Stimulated activated naive CD8-positive, alpha-beta T cell treated with anti-CD3 and anti-CD28 coated beads, Interleukin-15, amount 100 ng/mL, for 72 hours (primary cell): ENCODE measurements at regions not wholly inside any gene's neighbourhood (a gene's known extent, or its start where the extent isn't known, plus 50 kb on each side); places are given as distances from the start of the nearest gene placed in this dataset.

ENCODE experiments used
- ATAC-seq: fragments of 150-1000 bp; cut with Tn5 transposase; 2 replicates; pipeline ENCODE4 v1.10.0; 2021; ENCODE audit warnings: mild to moderate bottlenecking, moderate library complexity
- DNase-seq, 2 donors: peaks; one replicate each; pipeline ENCODE4 v3.0.0; 2021 to 2022
- H3K27ac Mint-ChIP-seq, 2 donors: one replicate each; pipeline ENCODE4 v1.8.0; 2022; ENCODE audit warnings: mild to moderate bottlenecking in 2 of 2, mixed read lengths in 2 of 2, moderate library complexity in 2 of 2
- H3K27me3 Mint-ChIP-seq: one replicate; pipeline ENCODE4 v1.8.0; 2022; ENCODE audit warnings: mixed read lengths
- H3K4me1 Mint-ChIP-seq: one replicate; pipeline ENCODE4 v1.8.0; 2022; ENCODE audit warnings: mild to moderate bottlenecking, mixed read lengths
- H3K4me3 Mint-ChIP-seq, 2 donors: one replicate each; pipeline ENCODE4 v1.8.0; 2022; ENCODE audit warnings: mild to moderate bottlenecking in 2 of 2, mixed read lengths in 2 of 2, moderate library complexity in 1 of 2
- H3K9me3 Mint-ChIP-seq, 2 donors: one replicate each; pipeline ENCODE4 v1.8.0; 2022; ENCODE audit warnings: mixed read lengths in 2 of 2

DNA sequence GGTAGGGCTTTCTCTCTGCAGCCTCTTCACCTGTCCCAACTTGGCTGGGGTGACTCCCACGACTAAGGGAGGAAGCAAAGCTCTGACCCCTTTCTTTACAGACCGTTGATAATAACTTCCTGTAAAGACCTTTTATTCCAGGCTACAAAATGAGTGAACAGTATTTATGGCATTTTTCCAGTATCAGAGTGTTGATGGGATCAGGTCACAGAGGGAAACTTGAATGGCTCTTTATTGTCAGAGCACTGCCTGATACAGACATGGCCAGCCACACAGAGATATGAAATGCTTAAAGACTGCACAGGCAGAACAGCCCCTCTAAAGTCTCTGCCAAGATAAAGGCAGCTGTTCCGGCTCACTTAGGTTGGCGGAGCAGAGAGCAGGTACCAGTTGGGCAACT lies 1033.9 kb upstream of the NR2F2 start:
- H3K27ac Mint-ChIP-seq, result no peak overlapping the region
- peaks cover 6% of the 10 kb centered on the region for H3K4me1 Mint-ChIP-seq
- H3K9me3 Mint-ChIP-seq, result peaks cover 0 to 3% of the 10 kb centered on the region in 2 donors
- no peak for DNase-seq
- no peak for ATAC-seq
- H3K4me3 Mint-ChIP-seq, result no peak overlapping the region
- H3K27me3 Mint-ChIP-seq, result peaks cover 65% of the 10 kb centered on the region

GRCh38 chr15:95298729-95299128 lies 1031.8 kb upstream of the NR2F2 start:
- Mint-ChIP-seq H3K9me3 (peaks cover 0 to 4% of the 10 kb centered on the region in 2 donors), H3K27me3 (peaks cover 57% of the 10 kb centered on the region), H3K4me1 (peaks cover 6% of the 10 kb centered on the region), H3K27ac (no peak overlapping the region), H3K4me3 (no peak overlapping the region)
- ATAC-seq (no peak), DNase-seq (no peak)

GRCh38 chr15:95300958-95301357 lies 1029.5 kb upstream of the NR2F2 start:
- peaks cover 0 to 4% of the 10 kb centered on the region in 2 donors for H3K9me3 Mint-ChIP-seq
- no peak overlapping the region for H3K27ac Mint-ChIP-seq
- DNase-seq, result no peak
- H3K27me3 Mint-ChIP-seq, result peaks cover 60% of the 10 kb centered on the region
- peaks cover 18% of the 10 kb centered on the region for H3K4me1 Mint-ChIP-seq
- ATAC-seq, result no peak
- H3K4me3 Mint-ChIP-seq, result no peak overlapping the region

DNA sequence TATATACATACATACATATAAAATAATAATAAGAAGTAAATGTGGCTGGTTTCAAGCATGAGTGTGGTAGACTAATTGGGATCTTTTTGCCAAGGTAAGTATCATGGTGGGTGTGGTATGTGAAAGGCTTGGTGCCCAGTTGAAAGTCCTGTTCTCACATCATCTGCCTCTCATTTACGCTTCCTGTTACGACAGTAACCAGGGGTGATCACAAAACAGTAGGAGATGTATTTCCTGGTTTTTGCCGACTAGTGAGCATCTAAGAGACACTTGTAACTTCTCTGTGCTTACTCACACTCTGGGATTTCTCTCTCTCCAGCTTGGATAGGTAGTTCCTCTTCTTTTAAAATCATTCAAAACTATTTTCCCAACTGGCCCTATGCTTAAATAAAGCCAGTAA lies 1028.3 kb upstream of the NR2F2 start:
- Mint-ChIP-seq H3K4me1 (peaks cover 18% of the 10 kb centered on the region), H3K27me3 (peaks cover 48% of the 10 kb centered on the region), H3K9me3 (peaks cover 0 to 4% of the 10 kb centered on the region in 2 donors), H3K27ac (no peak overlapping the region), H3K4me3 (no peak overlapping the region)
- ATAC-seq (no peak), DNase-seq (no peak)

DNA sequence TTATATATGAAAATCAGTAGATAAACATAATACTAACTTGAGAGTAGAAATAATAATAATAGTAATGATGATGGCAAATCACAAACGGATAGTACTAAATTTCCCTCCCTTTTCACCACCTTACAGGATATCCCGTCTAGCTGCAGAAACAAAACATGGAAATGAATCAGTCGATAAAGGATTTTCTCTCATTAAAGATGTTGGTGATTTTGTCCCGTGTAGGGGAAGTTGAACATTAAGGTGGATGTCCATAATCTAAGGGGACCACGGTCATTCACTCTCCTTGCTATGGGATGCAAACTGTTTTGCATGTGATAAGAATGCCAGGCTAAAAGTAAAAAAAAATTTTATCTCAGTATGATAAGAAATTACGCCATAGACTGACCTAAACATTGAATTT lies 1027.7 kb upstream of the NR2F2 start:
- ATAC-seq (no peak), DNase-seq (no peak)
- H3K4me1 Mint-ChIP-seq, result peaks cover 18% of the 10 kb centered on the region
- H3K4me3 Mint-ChIP-seq, result no peak overlapping the region
- H3K27me3 Mint-ChIP-seq, result peaks cover 42% of the 10 kb centered on the region
- peaks cover 0 to 4% of the 10 kb centered on the region in 2 donors for H3K9me3 Mint-ChIP-seq
- no peak overlapping the region for H3K27ac Mint-ChIP-seq

- H3K4me3 Mint-ChIP-seq, result no peak overlapping the region
- DNase-seq, result no peak
- peaks cover 14% of the 10 kb centered on the region for H3K4me1 Mint-ChIP-seq
- ATAC-seq, result no peak
- H3K27ac Mint-ChIP-seq, result no peak overlapping the region
- peaks cover 0 to 4% of the 10 kb centered on the region in 2 donors for H3K9me3 Mint-ChIP-seq
- H3K27me3 Mint-ChIP-seq, result peaks cover 40% of the 10 kb centered on the region
Measured at GRCh38 chr15:95303713-95304112, 1026.8 kb upstream of the NR2F2 start.

GRCh38 chr15:95304151-95304946 lies 1026.2 kb upstream of the NR2F2 start:
- H3K4me3 Mint-ChIP-seq, result no peak overlapping the region
- DNase-seq (no peak), ATAC-seq (no peak)
- H3K27me3 Mint-ChIP-seq, result peaks cover 40% of the 10 kb centered on the region
- peaks cover 11% of the 10 kb centered on the region for H3K4me1 Mint-ChIP-seq
- H3K9me3 Mint-ChIP-seq, result peaks cover 0 to 4% of the 10 kb centered on the region in 2 donors
- H3K27ac Mint-ChIP-seq, result no peak overlapping the region

DNA sequence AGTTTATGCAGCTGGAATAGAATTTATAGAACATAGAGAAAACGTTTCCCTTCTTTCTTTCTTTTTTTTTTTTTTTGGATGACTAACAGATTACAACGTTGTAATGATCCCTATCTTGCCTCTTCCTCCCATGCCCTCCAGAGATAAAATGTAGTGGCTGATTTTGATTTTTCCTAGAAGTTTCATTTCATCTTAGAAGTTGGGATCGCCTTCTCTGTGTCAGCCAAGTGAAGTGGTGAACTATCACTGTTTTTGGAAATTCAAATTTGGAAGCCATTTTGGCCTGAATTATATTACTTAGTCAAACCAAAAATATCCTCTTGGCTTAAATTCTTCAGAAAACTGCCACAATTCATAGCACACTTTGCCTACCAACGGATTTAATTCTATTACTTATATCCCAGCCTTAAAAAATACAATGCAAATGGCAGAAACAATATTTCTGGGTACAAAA lies 1025.5 kb upstream of the NR2F2 start:
- Mint-ChIP-seq H3K9me3 (peaks cover 0 to 4% of the 10 kb centered on the region in 2 donors), H3K27ac (no peak overlapping the region), H3K27me3 (peaks cover 40% of the 10 kb centered on the region), H3K4me1 (peaks cover 11% of the 10 kb centered on the region), H3K4me3 (no peak overlapping the region)
- DNase-seq (no peak), ATAC-seq (no peak)

DNA sequence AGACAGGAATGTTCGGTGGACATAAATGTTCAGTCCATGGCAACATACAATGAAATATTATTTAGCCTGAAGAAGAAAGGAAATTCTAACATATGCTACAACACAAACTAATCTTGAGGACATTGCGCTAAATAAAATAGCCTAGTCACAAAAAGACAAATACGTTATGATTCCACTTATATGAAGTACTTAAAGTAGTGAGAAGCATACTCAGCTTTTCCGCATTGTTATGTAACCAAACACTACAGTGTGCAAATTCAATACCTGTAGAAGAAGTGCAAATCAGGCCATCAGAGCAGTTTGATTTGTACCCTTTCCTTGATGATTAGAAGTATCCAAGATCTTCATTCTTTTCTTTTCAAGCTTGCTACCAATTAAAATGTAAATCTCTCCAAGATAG lies 1023.4 kb upstream of the NR2F2 start:
- no peak overlapping the region for H3K27ac Mint-ChIP-seq
- H3K4me3 Mint-ChIP-seq, result no peak overlapping the region
- H3K4me1 Mint-ChIP-seq, result peaks cover 11% of the 10 kb centered on the region
- peaks cover 0 to 4% of the 10 kb centered on the region in 2 donors for H3K9me3 Mint-ChIP-seq
- ATAC-seq, result no peak
- peaks cover 43% of the 10 kb centered on the region for H3K27me3 Mint-ChIP-seq
- no peak for DNase-seq

DNA sequence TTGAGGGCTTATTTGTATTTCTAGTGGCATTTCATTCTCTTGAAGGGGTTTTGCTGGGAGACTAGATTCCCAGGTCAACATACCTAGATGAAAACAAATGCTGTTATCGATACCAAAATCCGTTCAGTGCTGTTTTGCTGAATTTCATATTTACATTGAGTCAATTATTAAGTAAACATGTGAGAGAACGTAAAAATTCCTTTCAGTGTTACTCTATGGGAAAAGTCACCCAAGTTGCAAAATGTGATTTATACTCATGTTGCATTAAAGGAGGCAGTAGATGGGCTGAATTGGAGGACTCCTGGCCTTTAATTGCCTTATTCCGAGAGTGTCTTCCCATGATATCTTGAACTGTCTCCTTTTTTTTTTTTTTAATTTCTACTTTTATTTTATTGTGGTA lies 1011.3 kb upstream of the NR2F2 start:
- ATAC-seq, result no peak
- no peak overlapping the region for H3K4me3 Mint-ChIP-seq
- no peak for DNase-seq
- H3K27me3 Mint-ChIP-seq, result peaks cover 29% of the 10 kb centered on the region
- H3K9me3 Mint-ChIP-seq, result peaks cover 7 to 13% of the 10 kb centered on the region in 2 donors
- no peak overlapping the region for H3K27ac Mint-ChIP-seq
- H3K4me1 Mint-ChIP-seq, result no peaks in the 10 kb centered on the region

DNA sequence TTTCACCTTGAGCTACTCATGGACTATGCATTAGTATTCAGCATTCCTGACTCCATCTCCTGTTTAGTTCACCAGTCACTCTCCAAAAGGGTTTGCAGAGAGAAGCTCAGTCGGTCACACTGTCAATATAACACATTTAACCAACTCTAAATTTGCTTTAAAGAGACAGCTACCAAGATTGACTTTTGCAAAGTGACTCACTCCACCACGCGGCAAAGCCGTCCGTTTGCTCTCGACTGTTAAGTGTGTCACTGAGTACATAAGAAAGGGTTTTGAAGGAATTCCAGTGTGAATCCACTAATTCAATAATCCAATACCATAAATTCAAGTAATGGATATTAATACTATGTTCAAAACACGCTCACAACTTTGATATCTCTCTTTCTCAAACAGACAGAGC lies 1006.7 kb upstream of the NR2F2 start:
- Mint-ChIP-seq H3K9me3 (no peaks in the 10 kb centered on the region), H3K4me1 (no peaks in the 10 kb centered on the region), H3K4me3 (no peak overlapping the region), H3K27ac (no peak overlapping the region), H3K27me3 (peaks cover 55% of the 10 kb centered on the region)
- no peak for DNase-seq
- no peak for ATAC-seq

DNA sequence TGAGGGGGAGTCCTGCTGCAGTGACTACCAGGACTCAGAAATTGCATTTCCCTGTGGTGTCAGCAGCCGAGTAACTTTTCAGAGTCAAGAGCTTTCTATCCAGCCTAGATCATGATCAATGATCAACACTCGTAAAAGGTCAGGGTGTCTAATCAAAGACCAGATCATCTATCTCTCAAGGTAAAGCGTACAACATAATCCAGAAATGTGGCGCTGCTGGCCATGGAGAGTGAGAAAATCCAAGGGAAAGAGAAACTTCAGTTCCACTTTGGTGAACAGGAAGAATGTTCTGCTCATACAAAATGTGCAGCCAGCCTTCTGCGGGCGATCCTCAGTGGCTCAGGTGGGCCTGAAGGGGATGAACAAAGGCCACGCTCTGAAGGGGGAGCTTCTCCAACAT lies 1005.8 kb upstream of the NR2F2 start:
- Mint-ChIP-seq H3K27me3 (peaks cover 63% of the 10 kb centered on the region), H3K27ac (no peak overlapping the region), H3K4me3 (no peak overlapping the region), H3K9me3 (no peaks in the 10 kb centered on the region), H3K4me1 (no peaks in the 10 kb centered on the region)
- DNase-seq, result no peak
- ATAC-seq, result no peak

DNA sequence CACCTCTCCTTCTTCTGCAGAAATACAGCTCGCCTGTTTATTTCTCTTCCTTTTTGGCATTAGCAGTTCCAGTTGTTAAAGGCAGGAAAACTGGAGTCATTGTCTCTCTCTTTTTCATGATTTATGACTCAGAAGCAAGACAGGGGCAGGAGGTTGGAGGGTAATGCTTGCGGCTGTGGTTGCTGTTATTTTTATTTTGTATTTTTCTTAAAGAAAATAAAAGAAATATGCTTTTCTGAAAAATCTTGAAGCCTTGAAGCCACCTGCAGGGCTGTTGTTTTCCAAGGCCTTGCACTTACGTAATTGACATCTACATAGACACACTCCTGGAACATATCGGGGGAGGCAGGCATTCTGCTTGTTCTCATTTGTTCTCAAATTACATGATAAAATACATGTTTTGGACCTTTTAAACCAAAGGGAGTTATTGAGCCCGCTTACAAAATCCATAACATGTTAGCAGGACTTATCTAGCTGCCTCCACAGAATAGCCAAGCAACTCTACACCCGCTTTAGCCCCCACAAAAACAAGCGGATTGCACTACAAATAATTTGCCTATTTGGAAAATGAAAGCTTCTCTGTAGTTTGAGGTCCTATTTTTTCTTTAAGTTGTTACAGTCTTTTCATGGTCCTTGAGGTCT lies 1004.6 kb upstream of the NR2F2 start:
- H3K27ac Mint-ChIP-seq, result no peak overlapping the region
- H3K4me3 Mint-ChIP-seq, result no peak overlapping the region
- no peaks in the 10 kb centered on the region for H3K4me1 Mint-ChIP-seq
- no peaks in the 10 kb centered on the region for H3K9me3 Mint-ChIP-seq
- ATAC-seq (no peak), DNase-seq (no peak)
- peaks cover 65% of the 10 kb centered on the region for H3K27me3 Mint-ChIP-seq

DNA sequence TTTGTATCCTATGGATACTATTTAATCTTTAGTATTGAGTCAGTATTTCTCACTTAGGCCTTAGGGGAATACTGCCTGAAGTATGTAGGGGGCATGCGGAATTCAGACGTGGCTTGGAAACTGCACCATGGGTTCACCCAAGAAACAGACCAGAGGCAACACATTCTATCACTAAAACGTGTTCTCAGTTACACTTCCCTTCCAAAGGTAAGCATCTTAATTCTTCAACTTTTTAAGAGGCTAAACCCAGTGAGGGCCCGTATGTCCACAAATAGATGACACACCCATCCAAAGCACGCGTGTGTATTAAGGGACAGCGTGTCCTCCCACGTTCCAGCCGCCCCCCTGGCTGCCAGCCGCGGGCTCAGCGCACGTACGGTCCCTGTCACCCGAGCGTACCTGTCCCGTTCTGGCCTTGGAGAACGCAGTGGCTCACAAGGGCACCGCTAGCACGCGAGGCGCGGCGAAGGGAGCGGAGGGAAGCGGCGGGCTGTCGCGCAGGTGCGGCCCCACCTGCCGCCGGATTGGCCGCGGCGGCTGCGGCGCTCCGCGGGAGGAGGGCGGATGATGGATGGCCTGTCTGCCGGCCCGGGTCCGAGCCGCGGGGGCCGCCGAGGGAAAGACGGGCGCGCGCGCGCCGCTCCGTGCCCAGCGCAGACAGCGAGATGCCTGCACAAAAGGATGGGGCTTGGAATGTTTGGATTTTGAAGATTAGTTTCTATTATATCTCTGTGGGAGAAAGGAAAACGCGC lies 1003.9 kb upstream of the NR2F2 start:
- DNase-seq (no peak), ATAC-seq (no peak)
- H3K27me3 Mint-ChIP-seq, result peaks cover 58% of the 10 kb centered on the region
- H3K4me1 Mint-ChIP-seq, result no peaks in the 10 kb centered on the region
- H3K9me3 Mint-ChIP-seq, result no peaks in the 10 kb centered on the region
- no peak overlapping the region for H3K27ac Mint-ChIP-seq
- no peak overlapping the region for H3K4me3 Mint-ChIP-seq

- H3K4me3 Mint-ChIP-seq, result no peak overlapping the region
Measured at GRCh38 chr15:95327183-95327525, 1003.3 kb upstream of the NR2F2 start.

GRCh38 chr15:95327661-95328060 lies 1002.8 kb upstream of the NR2F2 start:
- H3K27me3 Mint-ChIP-seq, result peaks cover 65% of the 10 kb centered on the region
- no peak overlapping the region for H3K4me3 Mint-ChIP-seq
- H3K4me1 Mint-ChIP-seq, result no peaks in the 10 kb centered on the region

More at GRCh38 chr15:95327183-95327525, 1003.3 kb upstream of the NR2F2 start:
- peaks cover 60% of the 10 kb centered on the region for H3K27me3 Mint-ChIP-seq
- ATAC-seq, result no peak
- H3K4me1 Mint-ChIP-seq, result no peaks in the 10 kb centered on the region
- H3K9me3 Mint-ChIP-seq, result no peaks in the 10 kb centered on the region
- no peak overlapping the region for H3K27ac Mint-ChIP-seq
- DNase-seq, result no peak

More at GRCh38 chr15:95327661-95328060, 1002.8 kb upstream of the NR2F2 start:
- ATAC-seq (no peak), DNase-seq (no peak)
- H3K27ac Mint-ChIP-seq, result no peak overlapping the region
- H3K9me3 Mint-ChIP-seq, result no peaks in the 10 kb centered on the region
